LHCN-M2 (cell line): ENCODE measurements at regions not wholly inside any gene's neighbourhood (a gene's known extent, or its start where the extent isn't known, plus 50 kb on each side); places are given as distances from the start of the nearest gene placed in this dataset.
"Not testable (repeated sequence)": the region's sequence is repeated elsewhere in the genome, so short reads cannot be mapped to it uniquely, and the experiment has no call there.

ENCODE experiments used
- DNase-seq: peaks from one replicate; pipeline ENCODE4 v3.0.0-alpha.2; 2012; ENCODE audit warnings: low read depth

GRCh38 chr16:60811657-60812056, 1224.6 kb downstream of the CDH8 start:
- DNase-seq = no peak

GRCh38 chr16:60811051-60811608, 1225.1 kb downstream of the CDH8 start:
- no peak for DNase-seq

DNA sequence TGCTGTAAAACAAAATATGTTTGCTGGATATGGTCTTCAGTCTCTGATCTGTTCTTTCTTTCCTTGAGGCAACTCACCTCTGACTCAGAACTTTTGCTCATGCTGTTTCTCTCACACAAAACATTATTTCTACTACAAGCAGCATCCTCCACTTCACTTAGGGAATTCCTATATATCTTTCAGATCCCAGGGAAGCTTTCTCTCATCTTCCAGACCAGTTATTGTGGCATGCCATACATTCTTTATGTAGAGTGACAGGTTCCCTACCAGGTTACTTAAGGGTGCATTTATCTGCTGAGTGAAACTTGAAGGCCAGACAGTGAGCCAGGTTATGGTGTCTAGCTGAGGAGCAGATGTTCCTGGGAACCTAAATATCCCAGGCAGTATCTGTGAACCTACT, 1226.0 kb downstream of the CDH8 start:
- no peak for DNase-seq

GRCh38 chr16:60792437-60792836, 1243.8 kb downstream of the CDH8 start:
- no peak for DNase-seq

DNA sequence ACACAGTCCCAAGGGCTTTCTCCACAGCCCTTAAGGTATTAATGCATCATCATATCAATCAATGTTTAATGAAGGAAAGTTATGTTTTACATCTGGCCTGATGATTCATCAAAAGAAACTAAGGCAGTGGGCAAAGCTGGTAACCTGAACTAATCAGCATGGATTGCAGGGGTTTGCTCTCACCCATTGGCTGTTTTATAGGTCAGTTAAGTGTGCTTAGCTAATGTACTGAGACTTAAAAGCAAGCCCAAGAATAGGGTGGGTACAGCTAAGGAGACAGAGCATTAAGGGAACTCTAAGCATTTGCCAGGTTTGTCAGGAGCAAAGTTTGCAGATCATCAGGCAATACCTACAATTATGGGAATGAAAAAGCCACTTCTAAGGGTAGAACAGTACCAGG, 1247.6 kb downstream of the CDH8 start:
- no peak for DNase-seq

DNA sequence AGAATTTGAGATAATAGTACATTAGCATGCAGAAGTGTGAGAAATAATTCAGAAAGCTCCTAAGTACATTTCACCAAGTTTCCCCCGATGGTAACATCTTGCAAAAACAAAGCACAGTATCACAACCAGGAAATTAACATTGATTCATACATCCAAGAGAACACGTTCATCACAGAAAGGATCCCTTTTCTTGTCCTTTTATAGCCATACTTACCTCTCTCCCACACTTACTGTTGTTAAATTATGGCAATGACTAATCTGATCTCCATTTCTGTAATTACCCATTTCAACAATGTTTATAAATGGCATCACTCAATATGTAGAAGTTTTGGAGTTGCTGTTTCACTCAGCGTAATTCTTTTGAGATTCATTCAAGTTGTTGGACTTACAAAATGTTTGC, 1260.0 kb downstream of the CDH8 start:
- no peak for DNase-seq

DNA sequence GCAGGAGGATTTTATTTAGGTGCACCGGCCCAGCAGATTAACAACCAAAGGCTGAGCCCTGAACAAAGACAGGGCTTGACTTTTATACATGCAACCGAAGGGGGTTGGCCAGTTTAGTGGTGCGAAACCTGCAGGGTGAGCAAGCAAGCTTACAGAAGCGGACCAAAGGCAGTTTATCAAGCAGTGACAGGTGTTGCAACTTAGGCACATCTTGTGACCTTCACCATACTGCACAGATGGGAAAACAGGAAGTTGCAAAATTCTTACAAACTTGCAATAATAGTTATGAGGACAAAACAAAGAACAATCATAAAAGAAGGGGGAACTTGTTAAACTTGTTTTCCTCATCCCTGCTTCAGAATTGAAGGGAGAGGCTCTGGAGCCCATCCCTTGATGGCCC, 1265.1 kb downstream of the CDH8 start:
- DNase-seq = no peak

DNA sequence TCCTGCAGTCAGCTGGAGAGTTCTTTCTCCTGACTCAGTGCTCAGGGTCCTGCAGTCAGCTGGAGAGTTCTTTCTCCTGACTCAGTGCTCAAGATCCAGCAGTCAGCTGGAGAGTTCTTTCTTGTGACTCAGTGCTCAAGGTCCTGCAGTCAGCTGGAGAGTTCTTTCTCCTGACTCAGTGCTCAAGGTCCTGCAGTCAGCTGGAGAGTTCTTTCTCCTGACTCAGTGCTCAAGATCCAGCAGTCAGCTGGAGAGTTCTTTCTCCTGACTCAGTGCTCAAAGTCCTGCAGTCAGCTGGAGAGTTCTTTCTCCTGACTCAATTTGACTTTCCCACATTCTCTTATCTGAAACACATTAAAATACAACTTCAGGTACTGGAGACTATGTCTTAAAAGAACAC, 1265.9 kb downstream of the CDH8 start:
- not testable (repeated sequence) for DNase-seq

DNA sequence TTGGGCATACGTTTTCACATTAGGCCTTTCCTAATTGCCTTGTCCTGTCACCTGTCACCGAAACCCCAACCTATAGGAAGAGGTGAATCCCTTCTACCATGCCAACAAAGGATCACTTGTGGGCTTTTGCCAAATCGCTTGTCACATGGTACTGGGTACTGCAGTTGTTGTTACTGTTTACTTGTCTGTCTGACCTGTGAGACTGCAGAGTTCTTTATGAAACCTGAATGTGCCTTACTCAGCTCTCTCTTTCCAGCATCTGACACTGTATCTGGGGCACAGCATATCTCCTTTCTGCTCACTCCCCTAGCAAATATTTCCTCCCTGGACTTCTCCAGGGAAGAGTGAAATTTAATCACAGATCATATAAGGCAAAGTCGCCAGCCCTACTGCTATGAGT, 1272.4 kb downstream of the CDH8 start:
- DNase-seq = no peak

- no peak for DNase-seq
Observed at GRCh38 chr16:60755907-60756306, 1280.3 kb downstream of the CDH8 start.

DNA sequence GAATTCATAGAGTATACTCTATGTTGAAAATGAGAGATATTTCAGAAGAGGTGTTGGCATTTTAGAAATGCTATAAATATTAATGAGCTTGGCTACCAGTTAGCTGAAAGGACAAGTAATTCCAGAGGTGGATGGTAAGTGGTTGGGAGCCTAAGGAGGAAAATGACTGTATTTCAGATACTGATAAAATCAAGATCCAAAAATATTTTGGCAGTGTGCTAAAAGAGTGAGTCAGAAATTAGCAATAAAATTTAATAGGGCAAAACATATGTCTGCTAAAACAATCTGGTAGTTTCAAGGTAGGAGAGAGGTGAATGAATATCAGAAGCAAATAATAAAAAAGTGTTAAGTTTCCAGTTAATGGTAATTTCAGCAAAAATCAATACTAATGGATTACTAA, 1287.9 kb downstream of the CDH8 start:
- DNase-seq = no peak

DNA sequence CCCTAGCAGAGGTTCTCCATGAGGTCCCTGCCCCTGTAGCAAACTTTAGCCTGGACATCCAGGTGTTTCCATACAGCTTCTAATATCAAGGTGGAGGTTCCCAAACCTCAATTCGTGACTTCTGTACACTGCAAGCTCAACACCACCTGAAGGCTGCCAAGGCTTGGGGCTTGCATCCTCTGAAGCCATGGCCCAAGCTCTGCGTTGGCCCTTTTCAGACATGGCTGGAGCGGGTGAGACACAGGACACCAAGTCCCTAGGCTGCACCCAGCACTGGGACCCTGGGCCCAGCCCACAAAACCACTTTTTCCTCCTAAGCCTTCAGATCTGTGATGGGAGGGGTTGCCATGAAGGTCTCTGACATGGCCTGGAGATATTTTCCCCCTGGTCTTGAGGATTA, 1292.0 kb downstream of the CDH8 start:
- DNase-seq = no peak

GRCh38 chr16:60741810-60742209, 1294.4 kb downstream of the CDH8 start:
- no peak for DNase-seq

DNA sequence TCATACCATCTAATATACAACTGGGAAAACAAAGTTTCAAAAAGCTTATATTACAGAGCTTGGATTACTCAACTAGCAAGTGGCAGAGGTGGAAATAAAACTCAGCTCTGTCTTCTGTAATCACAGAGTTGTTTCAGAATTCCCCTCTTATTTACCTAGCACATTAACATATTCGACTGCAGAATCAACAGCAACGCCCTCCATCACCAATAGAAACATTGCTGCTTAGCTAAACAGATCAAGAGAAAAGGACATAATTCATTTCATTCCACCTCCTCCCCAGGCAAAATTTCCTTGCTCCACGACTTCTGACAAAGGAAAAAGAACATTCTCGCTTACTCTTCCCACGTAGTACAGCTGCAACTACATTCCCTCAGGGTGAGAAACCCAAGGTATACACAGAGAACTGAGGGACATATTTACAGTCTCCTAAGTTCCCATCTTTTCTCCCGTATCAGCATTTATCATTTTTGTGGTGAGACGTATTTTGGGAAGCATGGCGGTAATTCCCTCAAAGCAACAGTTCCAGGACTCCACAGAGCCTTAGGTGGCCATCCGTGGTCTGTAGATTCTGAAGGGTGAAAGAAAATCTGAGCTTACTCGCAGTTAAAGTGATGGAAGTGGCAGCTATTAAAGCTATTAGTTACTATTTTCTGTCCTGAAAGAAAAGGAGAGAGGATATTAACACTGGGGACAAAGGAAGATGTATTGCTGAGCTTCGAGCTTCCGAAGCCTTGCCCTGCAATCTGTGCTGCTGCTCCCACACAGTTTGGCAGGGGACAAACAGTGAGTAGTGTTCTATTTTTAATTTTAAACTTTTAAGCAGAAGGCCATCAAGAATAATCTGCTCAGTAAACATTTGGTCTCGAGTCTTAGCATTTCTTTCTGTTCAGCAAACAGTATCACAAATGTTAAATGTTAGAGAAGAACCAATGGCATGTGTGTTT, 1296.2 kb downstream of the CDH8 start:
- DNase-seq = no peak

GRCh38 chr16:60731329-60732050, 1304.7 kb downstream of the CDH8 start:
- no peak for DNase-seq

DNA sequence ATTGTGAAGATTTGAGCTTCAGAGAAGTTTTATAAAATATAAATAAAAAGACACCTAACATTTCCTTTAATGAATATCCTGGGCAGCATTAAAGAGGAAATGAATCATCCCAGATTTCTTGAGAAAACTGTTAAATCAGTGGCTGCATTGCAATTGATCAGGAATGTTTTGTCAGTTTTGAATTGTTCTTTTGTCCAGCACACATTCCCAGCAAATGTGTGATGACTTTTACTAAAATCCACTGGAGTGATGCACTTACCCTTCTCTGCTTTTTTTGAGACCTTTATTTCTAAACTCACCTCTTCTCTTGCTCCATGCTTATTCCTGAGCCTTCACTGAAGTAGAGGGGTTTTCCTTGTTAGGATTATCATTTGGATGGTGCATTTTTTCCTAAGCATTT, 1307.2 kb downstream of the CDH8 start:
- DNase-seq = peak; percentile 1

DNA sequence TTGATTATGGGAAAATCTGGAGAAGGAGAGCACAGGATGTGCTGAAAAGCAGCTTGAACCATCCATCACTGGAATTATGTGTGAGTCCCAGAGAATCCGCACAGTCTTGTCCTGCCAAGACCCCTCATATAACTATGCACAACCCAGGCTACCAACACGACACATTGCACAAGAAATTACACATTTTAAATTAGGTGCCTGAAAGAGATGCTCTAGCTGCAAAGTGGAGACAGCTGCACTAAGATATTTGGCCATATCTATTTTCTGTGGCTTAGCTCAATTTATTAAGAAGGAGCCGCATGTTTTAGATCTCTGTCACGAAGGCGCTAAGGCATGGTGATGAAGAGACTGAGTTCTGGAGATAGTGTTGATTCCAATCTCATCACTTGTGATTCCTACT, 1308.4 kb downstream of the CDH8 start:
- DNase-seq = no peak

DNA sequence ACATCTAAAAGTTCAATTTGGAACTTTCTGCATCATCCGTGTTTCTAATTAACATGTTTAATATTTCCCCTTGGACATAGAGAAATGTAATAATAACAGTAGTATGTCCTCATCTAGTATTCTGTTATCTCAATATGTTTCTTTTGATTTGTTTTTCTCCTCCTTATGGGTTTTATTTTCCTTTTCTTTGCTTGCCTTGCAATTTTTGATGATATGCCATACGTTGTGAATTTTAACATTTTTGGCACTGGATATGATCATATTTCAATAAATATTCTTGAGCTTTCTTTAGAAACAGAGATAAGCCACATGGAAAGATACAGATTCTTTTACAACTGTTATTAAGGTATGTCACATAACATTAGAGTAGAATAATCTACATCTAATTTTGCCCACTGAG, 1316.2 kb downstream of the CDH8 start:
- DNase-seq = no peak

- DNase-seq = no peak
Observed at GRCh38 chr16:60717808-60718207, 1318.4 kb downstream of the CDH8 start.

GRCh38 chr16:60712144-60712543, 1324.1 kb downstream of the CDH8 start:
- DNase-seq = no peak

- no peak for DNase-seq
Observed at GRCh38 chr16:60704726-60705125, 1331.5 kb downstream of the CDH8 start.

- no peak for DNase-seq
Observed at GRCh38 chr16:60703096-60703495, 1333.1 kb downstream of the CDH8 start.

GRCh38 chr16:60686824-60687223, 1349.4 kb downstream of the CDH8 start:
- no peak for DNase-seq
